NCI-H526 treated with DMSO at 0.1 percent for 48 hours (cell line): ENCODE measurements at regions not wholly inside any gene's neighbourhood (a gene's known extent, or its start where the extent isn't known, plus 50 kb on each side); places are given as distances from the start of the nearest gene placed in this dataset.

ENCODE experiments used
- DNase-seq: peaks from one replicate; lab custom pipeline; 2025; lab: John Stamatoyannopoulos, UW

DNA sequence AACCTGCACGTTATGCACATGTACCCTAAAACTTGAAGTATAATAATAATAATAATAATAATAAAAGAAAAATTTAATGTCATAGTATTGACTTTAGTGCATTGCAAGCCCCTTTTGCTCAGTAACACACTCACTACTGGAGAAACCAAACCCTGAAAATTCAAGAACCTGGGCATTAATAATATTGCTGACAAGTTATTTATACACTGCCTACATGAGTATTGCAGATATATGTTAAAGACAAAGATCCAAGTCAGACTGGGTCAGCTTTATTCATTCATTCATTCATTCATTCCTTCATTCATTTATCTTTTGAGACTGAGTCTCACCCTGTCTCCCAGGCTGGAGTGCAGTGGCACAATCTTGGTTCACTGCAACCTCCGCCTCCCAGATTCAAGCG, 1711.2 kb downstream of the TP53TG3F start:
- no peak for DNase-seq

DNA sequence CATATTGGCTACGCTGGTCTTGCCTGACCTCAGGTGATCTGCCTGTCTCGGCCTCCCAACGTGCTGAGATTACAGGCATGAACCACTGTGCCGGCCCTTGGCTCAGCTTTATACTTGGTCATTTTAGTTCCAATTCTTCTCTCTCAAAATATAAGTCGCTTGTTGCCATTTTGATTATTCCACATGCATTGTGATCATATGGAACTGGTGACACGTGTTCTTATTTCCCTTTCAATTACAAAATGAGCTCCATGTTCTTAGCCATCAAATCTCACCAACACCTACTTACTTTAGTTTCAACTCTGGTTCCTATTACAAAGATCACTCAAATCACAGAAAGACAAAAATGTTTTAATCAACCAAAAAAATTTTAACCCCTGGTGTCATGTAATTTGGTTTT, 1711.7 kb downstream of the TP53TG3F start:
- no peak for DNase-seq

DNA sequence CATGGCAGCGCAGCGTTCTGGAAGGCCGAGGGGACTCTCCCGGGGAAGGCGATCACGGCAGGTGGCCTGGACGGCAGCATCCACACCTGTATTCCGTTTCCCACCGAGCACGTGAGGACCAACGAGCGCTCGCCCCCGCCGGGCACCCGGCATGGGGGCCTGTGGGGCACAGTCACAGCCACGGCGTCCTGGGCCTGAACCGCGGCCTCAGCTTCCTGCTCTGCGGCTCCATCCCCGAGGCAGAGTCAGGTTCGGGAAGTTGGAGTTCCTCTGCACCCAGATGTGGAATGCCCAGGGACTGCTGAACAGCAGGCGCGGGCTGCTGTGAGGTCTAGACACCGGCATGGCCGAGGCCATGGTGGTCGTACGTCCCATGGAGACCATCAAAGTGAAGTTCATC, 1713.9 kb downstream of the TP53TG3F start:
- no peak for DNase-seq

DNA sequence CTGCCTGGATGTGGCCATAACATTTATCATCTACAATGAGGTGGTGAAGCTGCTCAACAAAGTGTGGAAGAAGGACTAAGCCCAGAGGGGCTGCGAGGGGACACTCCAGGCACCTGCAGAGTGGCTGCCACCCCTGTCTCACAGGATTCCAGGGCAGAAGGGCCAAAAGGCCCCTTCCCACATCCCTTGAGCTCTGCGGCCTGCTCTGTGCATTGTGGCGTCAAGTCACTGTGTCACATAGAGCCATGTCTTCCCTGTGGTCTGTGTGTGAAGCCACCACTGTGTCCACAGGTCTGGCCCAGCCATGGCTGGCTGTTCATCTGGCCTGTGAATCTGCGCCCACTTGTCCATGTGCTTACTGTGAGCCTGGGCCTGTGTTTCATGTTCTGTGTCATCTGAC, 1714.6 kb downstream of the TP53TG3F start:
- DNase-seq, result no peak

DNA sequence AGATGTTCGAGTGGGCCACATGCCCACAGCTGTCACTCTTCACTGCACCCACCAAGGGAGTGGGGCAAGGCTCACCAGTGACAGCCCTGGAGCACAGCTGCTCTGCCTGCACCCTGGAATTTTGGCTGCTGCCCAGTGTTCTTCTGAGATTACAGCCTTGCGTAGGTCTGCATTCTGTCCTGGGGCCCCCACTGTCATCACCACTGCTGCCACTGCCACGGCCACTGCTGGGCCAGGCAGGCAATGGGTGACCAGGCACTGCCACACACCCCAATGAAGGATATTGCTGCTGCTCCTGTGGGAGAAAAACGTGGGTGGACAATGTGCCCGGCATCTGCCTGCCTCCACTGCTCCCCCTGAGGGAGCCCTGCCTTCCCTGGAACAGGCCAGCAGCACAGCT, 1717.0 kb downstream of the TP53TG3F start:
- no peak for DNase-seq

DNA sequence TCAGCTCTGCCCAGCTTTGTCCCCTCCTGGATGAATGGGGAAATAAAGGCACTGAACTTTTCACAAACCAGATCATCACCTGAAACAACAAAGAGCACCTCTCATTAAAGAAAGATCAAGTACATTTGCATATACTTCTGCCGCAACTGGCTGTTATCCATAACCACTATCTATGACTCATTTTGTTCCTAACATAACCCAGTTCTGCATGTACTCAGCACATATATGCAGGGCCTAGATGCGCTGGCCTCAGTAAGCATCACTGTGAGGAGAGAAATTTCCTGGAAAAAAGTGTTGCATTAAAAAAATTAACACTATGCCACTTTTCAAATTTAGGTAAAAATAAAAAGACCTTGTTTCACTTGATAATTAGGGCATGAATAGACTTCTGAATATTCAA, 1718.4 kb downstream of the TP53TG3F start:
- DNase-seq, result no peak

DNA sequence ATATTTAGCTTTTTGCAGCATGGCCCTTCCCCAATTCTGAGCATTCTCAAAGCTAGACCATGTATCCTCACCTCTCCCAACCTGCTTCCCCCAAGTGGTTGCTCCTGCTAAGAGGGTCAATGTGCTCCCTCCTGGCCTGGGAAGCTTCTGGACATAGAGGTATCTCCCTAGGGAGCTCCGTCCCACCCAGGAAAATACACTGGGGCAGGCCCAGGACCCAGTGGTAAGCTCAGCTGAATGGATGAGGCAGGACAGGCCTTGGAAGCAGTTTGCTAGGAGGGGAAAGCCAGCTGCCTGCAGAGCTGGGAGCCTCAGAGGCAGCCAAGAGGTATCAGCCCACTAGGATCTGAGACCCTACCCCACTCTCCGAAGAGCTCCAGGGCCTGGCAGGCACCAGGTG, 1721.6 kb downstream of the TP53TG3F start:
- DNase-seq, result no peak

DNA sequence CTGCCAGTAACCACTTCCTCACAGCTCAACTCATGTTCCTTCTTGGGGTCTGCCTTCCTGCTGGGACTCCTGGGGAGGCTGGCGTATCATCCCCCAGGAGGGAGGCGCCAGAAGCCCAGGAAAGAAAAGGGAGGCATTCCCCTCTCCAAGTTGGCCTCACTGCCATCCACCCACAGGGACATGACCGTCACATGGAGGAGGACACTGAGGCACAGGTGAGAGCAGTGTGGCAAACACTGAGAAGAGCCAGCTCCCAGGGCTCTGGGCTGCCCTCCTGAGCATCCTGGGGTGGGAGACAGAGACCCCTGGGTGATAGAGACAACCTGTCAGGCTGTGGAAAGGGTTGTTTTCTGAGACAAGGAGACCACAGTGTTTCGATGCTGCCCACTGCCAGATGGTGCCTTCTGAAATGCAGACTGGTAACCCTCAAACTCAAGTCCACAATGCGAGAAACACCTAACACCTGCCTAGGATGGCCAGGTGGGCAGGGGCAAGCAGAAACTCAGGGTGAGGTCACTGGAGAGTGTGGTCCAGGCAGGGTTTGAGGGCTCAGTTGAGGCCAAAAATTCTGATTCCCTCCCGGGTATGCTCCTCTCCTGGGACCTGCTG, 1722.1 kb downstream of the TP53TG3F start:
- no peak for DNase-seq

DNA sequence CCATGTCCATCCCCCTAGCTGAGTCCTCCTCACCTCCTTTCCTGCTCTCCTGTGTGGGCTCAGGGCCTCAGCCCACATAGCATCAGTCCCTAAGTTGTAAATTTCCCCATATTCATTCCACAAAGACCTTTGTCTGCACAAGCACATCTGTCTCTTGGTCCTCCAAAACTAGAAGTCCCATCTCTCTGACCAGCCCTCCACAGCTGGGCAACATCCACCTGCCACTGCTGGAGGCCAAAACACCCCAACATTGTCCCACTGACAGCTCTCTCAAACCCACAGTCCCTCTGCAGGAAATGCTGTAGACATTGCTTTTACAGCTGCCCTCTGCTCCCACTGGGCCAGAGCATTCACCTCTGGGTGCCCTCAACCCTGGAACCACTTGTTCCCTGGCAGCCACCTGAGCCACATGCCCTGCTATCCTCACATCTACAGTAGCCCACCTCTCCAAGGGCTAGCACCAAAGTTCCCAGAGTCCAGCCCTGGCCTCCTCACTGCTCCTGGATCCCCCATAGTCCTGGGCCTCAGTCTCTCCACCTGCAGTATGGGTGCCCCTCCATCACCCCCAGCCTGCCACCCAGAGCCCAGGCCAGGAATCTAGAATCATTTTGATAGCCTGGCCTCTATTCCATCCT, 1722.7 kb downstream of the TP53TG3F start:
- DNase-seq, result no peak

DNA sequence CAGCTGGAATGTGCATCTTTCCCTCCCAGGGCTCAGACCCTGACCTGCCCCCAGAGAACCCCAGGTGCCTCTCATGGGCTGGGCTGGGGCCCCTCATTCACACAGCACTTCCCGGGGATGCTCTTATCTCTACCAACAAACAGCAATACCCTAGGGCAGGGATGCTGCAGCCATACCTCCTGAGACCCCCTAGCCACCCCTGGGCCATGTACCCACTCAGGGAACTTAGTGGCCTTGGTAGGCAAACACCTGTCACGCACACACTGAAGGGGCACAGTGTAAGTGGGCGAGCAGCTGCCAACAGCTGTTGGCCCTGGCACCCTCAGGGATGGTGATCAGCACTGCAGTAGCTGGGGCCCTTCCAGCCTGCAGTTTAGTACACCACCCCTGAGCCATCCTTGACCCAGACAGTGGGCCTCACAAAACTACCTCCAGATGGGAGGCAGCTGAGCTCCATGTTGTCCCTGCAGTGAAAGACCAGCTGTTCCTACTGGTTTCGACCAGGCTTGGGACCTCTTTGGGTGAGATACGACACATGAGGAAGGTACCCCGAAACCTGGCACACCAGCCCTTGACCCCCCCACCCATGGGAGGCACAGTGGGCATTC, 1723.6 kb downstream of the TP53TG3F start:
- DNase-seq, result no peak

DNA sequence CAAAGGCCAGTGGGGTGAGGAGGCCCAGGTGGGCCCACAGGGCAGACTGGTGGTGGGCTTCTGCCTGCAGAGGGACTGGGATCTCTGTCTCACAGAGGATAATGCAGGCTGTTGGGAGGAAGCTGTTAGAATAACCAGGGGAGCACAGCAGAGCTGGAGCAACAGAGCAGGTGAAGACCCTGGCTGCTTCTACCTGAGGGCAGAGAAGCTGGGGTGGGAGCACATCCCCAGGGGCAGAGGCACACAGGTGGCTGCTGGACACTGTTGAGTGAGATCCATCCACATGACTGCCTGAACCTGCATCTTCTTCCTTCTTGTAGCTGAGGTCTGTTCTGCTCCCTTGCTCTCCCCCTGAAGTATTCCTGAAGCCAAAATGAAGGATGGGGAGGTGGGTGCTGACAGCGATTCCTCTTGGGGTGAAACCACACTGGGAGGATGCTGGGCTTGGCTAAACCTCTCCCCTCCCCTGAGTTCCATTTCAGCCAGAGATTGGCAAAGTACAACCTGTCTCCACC, 1725.0 kb downstream of the TP53TG3F start:
- no peak for DNase-seq

DNA sequence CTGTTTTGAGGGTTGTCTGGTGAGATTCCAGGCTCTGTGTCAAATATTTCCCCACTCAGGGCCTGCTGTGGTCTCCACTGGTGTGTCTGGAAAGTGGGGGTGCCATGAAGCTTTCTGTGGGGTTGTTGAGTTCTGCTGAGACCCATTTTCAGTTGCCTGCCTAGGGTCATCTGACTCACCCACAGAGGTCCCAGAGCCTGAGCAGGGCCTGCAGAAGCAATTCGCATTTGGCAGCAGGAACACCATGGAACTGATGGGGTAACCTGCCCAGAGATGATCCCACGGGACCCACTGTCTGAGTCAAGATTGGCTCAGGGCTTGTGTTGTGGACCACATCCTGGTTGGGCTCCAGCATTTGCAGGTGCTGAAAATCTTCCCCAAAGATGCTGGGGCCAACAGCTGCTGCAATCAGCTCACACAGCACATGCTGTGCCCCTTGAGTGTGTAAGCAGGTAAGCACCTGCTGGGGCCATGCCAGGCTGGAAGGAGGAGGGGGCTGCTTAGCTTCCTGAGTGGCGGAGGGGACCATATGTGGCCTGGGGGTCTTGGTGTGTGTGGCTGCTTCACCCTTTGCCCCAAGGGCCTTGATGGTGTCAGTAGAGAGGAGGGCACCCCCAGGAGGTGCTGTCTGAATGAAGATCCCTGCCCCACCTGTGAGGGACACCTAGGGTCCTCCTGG, 1726.1 kb downstream of the TP53TG3F start:
- no peak for DNase-seq

DNA sequence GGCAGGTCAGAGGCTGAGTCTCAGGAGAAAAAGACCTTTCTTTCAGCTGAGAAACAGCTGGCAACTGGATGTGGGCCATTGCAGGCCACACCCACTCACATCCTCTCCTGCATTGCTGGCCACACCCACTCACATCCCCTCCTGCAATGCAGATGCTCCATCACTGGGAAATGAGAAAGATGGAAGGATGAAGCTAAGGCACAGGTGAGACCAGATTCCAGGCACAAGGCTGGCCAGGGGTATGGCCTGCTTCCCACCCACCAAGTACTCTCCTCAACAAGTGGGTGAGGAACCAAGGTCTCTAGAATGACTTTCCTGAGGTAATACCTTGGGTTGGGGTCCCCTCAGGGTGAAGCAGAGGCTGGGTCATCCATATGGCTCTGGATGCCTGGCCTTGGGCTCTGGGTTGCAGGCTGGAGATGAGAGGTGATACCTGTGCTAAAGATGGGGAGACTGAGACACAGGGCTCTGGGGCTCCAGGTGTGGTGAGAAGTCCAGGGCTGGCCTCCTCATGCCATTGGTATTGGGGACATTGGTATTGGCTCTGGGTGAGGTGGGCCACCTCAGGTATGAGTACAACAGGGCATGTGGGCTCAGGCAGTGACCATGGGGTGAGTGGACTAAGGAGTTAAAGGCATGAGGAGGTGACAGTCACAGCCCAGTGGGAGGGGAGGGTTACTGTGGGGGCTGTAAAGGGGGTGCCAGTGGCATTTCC, 1726.8 kb downstream of the TP53TG3F start:
- DNase-seq, result no peak

DNA sequence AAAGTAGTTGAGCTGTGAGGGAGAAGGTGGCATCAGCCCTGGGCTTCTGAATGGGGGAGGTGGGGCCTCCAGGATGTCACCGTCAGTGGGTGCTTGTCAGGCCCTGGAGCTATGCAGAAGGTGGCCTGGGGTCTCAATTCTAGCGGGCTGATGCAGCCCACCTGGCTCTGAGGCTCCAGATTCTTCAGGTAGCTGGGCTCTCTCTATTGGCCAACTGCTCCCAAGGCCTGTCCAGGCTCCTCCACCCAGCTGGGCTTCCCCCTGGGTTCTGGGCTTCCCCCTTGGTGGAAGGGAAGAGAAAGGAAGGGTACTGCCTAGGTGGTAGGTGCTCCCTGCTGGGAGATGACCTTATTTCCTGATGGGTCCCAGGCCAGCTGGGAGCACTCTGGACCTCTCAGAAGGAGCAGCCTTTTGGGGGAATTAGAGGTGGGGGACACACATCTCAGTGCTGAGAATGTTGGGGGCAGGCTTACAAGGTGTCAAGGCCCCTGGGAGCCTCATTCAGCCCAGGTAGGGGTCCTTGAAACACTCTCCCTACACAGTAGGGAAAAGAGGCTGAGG, 1728.3 kb downstream of the TP53TG3F start:
- DNase-seq, result no peak

DNA sequence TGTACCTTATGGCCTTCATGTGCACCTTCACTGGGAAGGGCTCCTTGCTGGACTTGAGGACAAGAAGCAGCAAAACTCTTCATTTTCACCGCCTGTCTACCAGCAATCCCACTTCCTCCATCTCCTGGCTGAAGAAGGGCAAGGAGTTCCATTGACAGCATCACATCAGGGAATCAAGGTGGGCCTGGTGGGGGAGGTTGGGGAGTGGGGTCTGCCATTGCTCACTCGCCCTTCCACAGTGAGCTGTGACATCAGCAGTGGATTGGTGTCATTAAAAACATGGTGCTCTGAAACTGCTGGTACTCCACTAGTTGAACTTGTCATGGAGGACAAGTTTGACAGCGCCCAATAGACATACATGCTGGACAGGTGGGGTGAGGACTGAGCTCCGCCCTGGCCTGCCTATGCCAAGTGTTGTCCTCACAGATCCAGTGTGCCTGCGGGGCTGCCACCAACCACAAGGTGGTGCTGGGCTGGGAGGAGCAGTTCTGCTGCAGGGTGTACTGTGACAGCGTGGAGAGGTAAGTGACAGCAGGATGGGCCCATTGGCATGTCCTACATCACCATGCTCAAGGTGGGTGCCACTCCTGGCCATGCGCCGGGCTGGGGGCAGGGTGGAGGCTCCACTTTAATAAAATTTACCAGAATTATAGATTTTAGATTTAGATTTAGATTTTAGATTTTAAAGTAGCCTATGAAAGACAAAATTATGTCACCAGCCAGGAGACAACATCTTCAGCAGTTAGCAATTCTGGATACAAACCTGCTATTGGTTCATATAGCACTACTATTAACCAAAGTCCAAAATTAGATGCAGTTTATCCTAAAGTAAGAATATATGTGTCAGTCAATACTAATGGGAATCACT, 1729.1 kb downstream of the TP53TG3F start:
- peak; percentile 1 for DNase-seq

DNA sequence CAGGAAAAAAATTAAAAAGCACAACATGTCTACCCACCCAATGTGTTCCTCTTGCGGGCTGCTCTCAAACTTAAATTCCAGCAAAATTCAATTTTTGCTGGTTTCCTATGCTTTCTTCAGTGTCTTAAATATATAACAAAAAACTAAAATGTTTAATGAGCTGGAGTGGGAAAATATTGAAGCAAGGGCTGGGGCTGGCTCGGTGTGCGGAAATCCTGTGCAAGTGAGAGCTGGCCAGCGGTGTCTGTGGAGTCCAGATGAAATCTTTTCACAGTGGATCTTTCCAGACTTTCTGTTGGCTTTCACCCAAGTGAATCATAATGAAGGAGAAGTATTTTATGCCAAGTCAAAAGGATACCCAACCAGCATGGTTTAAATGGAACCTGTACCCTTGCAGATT, 1733.6 kb downstream of the TP53TG3F start:
- DNase-seq, result no peak

DNA sequence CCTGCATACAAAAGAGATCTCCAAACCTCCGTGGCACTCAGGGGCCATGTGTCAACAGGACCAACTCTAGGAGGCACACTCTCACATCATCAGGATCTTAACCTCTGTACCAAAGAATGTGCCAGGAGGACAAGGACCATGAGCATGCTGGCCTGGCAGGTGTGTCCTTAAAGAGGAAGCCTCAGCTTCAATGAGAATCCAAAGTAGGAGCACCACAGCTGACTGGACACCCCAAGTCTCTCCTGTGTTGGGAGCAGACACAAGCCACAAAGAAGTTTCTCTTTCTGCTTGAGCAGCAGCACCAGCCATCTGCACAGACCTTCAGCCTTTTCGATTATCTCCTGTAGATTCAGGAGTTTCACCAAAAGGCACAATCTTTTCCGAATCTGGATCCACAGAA, 1734.5 kb downstream of the TP53TG3F start:
- no peak for DNase-seq

DNA sequence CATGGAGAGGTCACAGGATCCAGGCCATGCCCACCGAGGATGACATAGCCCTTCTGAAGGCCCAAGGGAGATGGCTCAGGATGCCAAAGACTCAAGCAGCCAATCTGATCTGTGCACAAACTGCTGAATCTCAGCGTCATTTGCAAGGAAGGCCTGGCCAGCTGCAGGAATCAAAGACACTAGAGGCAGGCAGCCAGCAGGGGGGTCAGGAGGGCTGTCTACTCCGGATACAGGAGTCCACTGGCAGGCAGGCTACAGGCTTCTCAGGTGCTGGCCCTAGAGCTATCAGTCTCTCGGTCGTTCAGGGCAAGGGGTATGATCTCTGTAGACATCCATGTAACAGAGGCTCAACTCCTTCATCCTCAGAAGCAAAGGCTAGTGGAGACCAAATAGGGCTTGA, 1735.3 kb downstream of the TP53TG3F start:
- no peak for DNase-seq

DNA sequence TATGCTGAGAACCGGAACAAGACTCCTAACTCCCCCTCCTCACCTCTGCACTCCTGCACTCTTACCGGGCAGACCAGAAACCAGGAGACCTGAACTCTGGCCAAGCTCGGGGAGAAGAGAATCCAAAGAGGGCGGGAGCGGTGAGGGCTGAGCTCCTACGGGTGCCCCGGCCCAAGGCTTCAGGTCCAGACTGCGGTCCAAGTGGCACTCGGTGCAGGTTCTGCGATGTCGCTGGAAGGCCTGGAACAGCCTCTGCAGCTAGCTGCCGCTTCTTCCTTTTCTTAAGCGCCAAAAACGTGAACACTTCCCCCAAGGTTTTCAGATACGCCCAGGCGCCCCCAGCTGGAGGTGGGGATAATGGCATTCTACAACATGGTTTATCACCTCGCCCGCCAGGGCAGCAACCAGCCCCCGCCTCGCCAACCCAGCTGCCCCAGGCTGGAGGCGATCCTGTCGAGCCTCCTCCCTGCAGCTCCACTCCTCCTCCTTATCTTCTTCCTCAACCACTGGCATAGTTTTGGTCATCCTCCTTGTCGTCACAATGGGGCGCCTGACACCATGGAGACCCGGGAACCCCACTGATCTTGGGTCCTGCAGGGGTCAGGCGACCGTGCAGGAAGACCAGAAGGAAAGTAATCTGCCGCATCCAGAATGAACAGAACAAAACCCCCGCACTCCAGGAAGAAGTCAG, 1735.9 kb downstream of the TP53TG3F start:
- no peak for DNase-seq

DNA sequence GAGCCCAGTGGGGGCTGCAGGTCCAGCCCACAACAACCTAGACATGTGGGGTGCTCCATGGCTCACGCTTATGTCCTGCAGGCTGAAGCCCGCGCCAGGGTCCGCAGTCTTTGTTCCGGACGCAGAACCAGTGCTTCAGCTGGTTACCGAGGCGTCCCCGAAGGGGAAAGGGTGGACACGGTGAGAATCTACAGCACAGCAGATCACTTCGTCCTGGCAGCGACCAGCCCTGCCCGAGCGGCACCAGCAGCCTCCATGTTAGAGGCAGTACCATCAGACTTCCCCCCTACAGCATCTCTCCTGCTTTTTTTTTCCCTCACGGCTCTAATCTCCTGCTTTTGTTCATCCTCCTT, 1736.4 kb downstream of the TP53TG3F start:
- no peak for DNase-seq

DNA sequence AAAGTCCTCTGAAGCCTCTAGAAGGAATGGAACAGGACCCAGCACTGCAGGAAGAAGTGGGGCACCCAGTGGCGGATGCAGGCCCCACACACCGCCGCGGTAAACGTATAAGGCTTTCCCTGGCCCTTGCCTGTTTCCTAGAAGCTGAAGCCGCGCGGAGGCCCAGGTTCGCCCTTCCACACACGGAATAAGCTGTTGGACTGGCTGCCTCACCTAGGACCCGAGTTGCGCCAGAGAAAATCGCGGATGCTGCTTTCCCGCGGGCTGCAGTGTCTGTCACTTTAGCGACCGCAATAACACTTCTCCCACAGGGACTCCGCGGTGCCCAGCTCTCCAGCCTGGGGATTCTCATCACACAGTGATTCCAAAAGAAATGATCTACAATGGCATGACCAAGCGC, 1736.9 kb downstream of the TP53TG3F start:
- no peak for DNase-seq
